H1 (cell line): ENCODE measurements at regions not wholly inside any gene's neighbourhood (a gene's known extent, or its start where the extent isn't known, plus 50 kb on each side); places are given as distances from the start of the nearest gene placed in this dataset.

ENCODE experiments used
- CTCF ChIA-PET: fragments of 300-600 bp; sonication (Branson Sonifier 250); formaldehyde crosslinking; loops from one replicate; lab custom pipeline; 2021; ENCODE audit not compliant: partially characterized antibody; lab: Charles Lee
- POLR2A ChIA-PET: fragments of 300-600 bp; sonication (Branson Sonifier 250); formaldehyde crosslinking; loops from one replicate; lab custom pipeline; 2021; ENCODE audit warnings: inconsistent platforms; ENCODE audit not compliant: partially characterized antibody; lab: Charles Lee
- DNase-seq, 2 experiments: peaks; one replicate each; pipeline versions ENCODE4 v3.0.0 to v3.0.0-alpha.2; 2010 to 2022; ENCODE audit warnings: low spot score in 2 of 2, low read depth in 1 of 2, mixed read lengths in 1 of 2
- FAIRE-seq: peaks from 2 replicates; lab custom pipeline; 2011; peaks lifted over from hg19 to GRCh38; lab: Jason Lieb, UNC
- H2AFZ ChIP-seq: 2 replicates; pipeline ENCODE4 v1.8.1; 2012; ENCODE audit warnings: low read length, inconsistent platforms
- H2AK5ac ChIP-seq: 2 replicates; pipeline ENCODE4 v1.6.1; 2013; ENCODE audit warnings: low read depth, low read length
- H2BK120ac ChIP-seq: replicated peaks from 2 replicates; pipeline ENCODE3; 2013; ENCODE audit warnings: low read depth, low read length, inconsistent platforms
- H2BK12ac ChIP-seq: 2 replicates; pipeline ENCODE4 v1.6.1; 2013; ENCODE audit warnings: low read depth, low read length
- H2BK15ac ChIP-seq: 2 replicates; pipeline ENCODE4 v1.6.1; 2013; ENCODE audit warnings: low read length
- H2BK20ac ChIP-seq: 2 replicates; pipeline ENCODE4 v1.6.1; 2013; ENCODE audit warnings: low read length
- H2BK5ac ChIP-seq: 2 replicates; pipeline ENCODE4 v1.6.1; 2013; ENCODE audit warnings: low read depth, low read length
- H3K14ac ChIP-seq: 2 replicates; pipeline ENCODE4 v1.6.1; 2013; ENCODE audit warnings: inconsistent platforms; ENCODE audit not compliant: insufficient read length
- H3K18ac ChIP-seq: 2 replicates; pipeline ENCODE4 v1.6.1; 2013; ENCODE audit warnings: low read length; ENCODE audit errors: extremely low read depth
- H3K23ac ChIP-seq: 2 replicates; pipeline ENCODE4 v1.6.1; 2013; ENCODE audit warnings: inconsistent platforms; ENCODE audit not compliant: insufficient read length
- H3K23me2 ChIP-seq: 2 replicates; pipeline ENCODE4 v1.6.1; 2013; ENCODE audit warnings: low read depth, low read length
- H3K27ac ChIP-seq: 2 replicates; pipeline ENCODE4 v1.6.1; 2011; ENCODE audit warnings: low read depth, low read length, inconsistent platforms
- H3K27me3 ChIP-seq, 4 experiments: replicated peaks in 1 of 4; 1 replicate in 1 of 4; 2 replicates in 3 of 4; pipeline versions ENCODE4 v1.6.1 to v1.8.1; 2011 to 2013; ENCODE audit warnings: low read length in 3 of 4, mild to moderate bottlenecking in 3 of 4, inconsistent platforms in 2 of 4, mixed read lengths in 2 of 4, moderate library complexity in 1 of 4; ENCODE audit not compliant: control insufficient read depth in 3 of 4, insufficient read depth in 3 of 4; ENCODE audit errors: extremely low read depth in 1 of 4
- H3K36me3 ChIP-seq, 4 experiments: 2 replicates each; pipeline versions ENCODE4 v1.6.1 to v1.8.1; 2011 to 2013; ENCODE audit warnings: mild to moderate bottlenecking in 4 of 4, low read length in 3 of 4, moderate library complexity in 2 of 4, control low read depth in 1 of 4, inconsistent platforms in 1 of 4; ENCODE audit not compliant: insufficient read depth in 4 of 4, control insufficient read depth in 2 of 4
- H3K4ac ChIP-seq: replicated peaks from 2 replicates; pipeline ENCODE3; 2013; ENCODE audit warnings: low read length, low read depth, mixed read lengths, inconsistent platforms; ENCODE audit not compliant: insufficient read length
- H3K4me1 ChIP-seq, 4 experiments: replicated peaks in 1 of 4; 1 replicate in 1 of 4; 2 replicates in 3 of 4; pipeline versions ENCODE4 v1.6.1 to v1.8.1; 2011 to 2013; ENCODE audit warnings: low read length in 3 of 4, inconsistent platforms in 2 of 4, mixed read lengths in 1 of 4; ENCODE audit not compliant: insufficient read depth in 4 of 4, control insufficient read depth in 3 of 4
- H3K4me2 ChIP-seq, 2 experiments: 2 replicates each; pipeline versions ENCODE4 v1.6.1 to v1.8.1; 2011 to 2013; ENCODE audit warnings: low read depth in 2 of 2, low read length in 2 of 2, control low read depth in 1 of 2, inconsistent platforms in 1 of 2, mild to moderate bottlenecking in 1 of 2; ENCODE audit not compliant: insufficient read depth in 1 of 2
- H3K4me3 ChIP-seq, 4 experiments: fragments of 200-600, 300-600 bp in 1 of 4; sonication (generic), shearing (Covaris generic), sonication (Bioruptor Twin) in 1 of 4; 2 replicates each; pipeline versions ENCODE4 v1.5.1 to v1.8.1; 2011 to 2016; ENCODE audit warnings: low read length in 4 of 4, low read depth in 3 of 4, control low read depth in 2 of 4, inconsistent platforms in 2 of 4, mild to moderate bottlenecking in 2 of 4, mixed read lengths in 1 of 4, moderate library complexity in 1 of 4; ENCODE audit not compliant: insufficient read depth in 2 of 4; ENCODE audit errors: extremely low read depth in 1 of 4
- H3K56ac ChIP-seq: replicated peaks from 2 replicates; pipeline ENCODE3; 2013; ENCODE audit warnings: low read depth, mild to moderate bottlenecking, mixed read lengths, low read length, inconsistent platforms; ENCODE audit not compliant: insufficient read length
- H3K79me1 ChIP-seq: 2 replicates; pipeline ENCODE4 v1.6.1; 2013; ENCODE audit warnings: low read depth, low read length, control low read depth
- H3K79me2 ChIP-seq, 2 experiments: 2 replicates each; pipeline versions ENCODE4 v1.6.1 to v1.8.1; 2012 to 2013; ENCODE audit warnings: low read length in 2 of 2, mild to moderate bottlenecking in 2 of 2, inconsistent platforms in 1 of 2; ENCODE audit not compliant: insufficient read depth in 2 of 2, control insufficient read depth in 1 of 2
- H3K9ac ChIP-seq, 4 experiments: replicated peaks in 1 of 4; 1 replicate in 1 of 4; 2 replicates in 3 of 4; pipeline versions ENCODE4 v1.6.1 to v1.8.1; 2011 to 2013; ENCODE audit warnings: low read depth in 3 of 4, low read length in 3 of 4, control low read depth in 2 of 4, mild to moderate bottlenecking in 2 of 4, moderate library complexity in 2 of 4, inconsistent platforms in 1 of 4; ENCODE audit errors: extremely low read depth in 1 of 4
- H3K9me3 ChIP-seq, 2 experiments: 2 replicates each; pipeline versions ENCODE4 v1.6.1 to v1.8.1; 2012 to 2013; ENCODE audit warnings: mild to moderate bottlenecking in 2 of 2, moderate library complexity in 2 of 2, control low read depth in 1 of 2, inconsistent platforms in 1 of 2, low read depth in 1 of 2, low read length in 1 of 2, mixed read lengths in 1 of 2; ENCODE audit not compliant: insufficient read depth in 2 of 2
- H4K20me1 ChIP-seq, 2 experiments: replicated peaks in 1 of 2; 2 replicates each; pipeline versions ENCODE3 to v1.8.1; 2011 to 2013; ENCODE audit warnings: inconsistent platforms in 2 of 2, low read length in 2 of 2, mild to moderate bottlenecking in 1 of 2; ENCODE audit not compliant: insufficient read depth in 2 of 2, control insufficient read depth in 1 of 2
- H4K5ac ChIP-seq: 2 replicates; pipeline ENCODE4 v1.6.1; 2013; ENCODE audit warnings: low read length, low read depth, mixed read lengths, inconsistent platforms; ENCODE audit not compliant: insufficient read length
- H4K8ac ChIP-seq: 2 replicates; pipeline ENCODE4 v1.8.0; 2013; ENCODE audit warnings: mild to moderate bottlenecking, moderate library complexity, low read length, inconsistent platforms; ENCODE audit not compliant: insufficient read depth; ENCODE audit errors: extremely low read depth
- H4K91ac ChIP-seq: replicated peaks from 2 replicates; pipeline ENCODE3; 2013; ENCODE audit warnings: low read length, mixed read lengths, inconsistent platforms; ENCODE audit not compliant: insufficient read length
- CTCF ChIP-seq, 3 experiments: IDR thresholded peaks; 1 replicate in 2 of 3; 2 replicates in 1 of 3; pipeline versions ENCODE4 v1.5.1 to v1.6.1; 2011; ENCODE audit warnings: low read length in 3 of 3, mild to moderate bottlenecking in 3 of 3, inconsistent platforms in 2 of 3, low read depth in 1 of 3, moderate library complexity in 1 of 3; ENCODE audit not compliant: insufficient read depth in 1 of 3; ENCODE audit errors: control extremely low read depth in 1 of 3
- JUND ChIP-seq: IDR thresholded peaks from 2 replicates; pipeline ENCODE4 v1.6.1; 2011; ENCODE audit warnings: mild to moderate bottlenecking, improper control_type of control experiment, low read length
- KDM1A ChIP-seq: fragments of 200-600, 300-600 bp; sonication (generic); IDR thresholded peaks from 2 replicates; pipeline ENCODE4 v1.7.1; 2016; ENCODE audit warnings: mild to moderate bottlenecking, low read length, borderline replicate concordance
- KDM5A ChIP-seq: fragments of 200-600 bp; IDR thresholded peaks from 2 replicates; pipeline ENCODE4 v1.7.1; 2012; ENCODE audit warnings: mild to moderate bottlenecking, low read length, inconsistent platforms, mixed read lengths
- USF2 ChIP-seq: IDR thresholded peaks from 2 replicates; pipeline ENCODE4 v1.6.1; 2011; ENCODE audit warnings: low read length, improper control_type of control experiment
- WGBS, 2 experiments: shearing (Covaris generic) in 1 of 2; methylation state at CpG; one replicate each; pipeline versions ENCODE4 v1.1.6 to v1.1.7; 2013 to 2015; ENCODE audit warnings: low lambda C conversion rate in 2 of 2, mixed read lengths in 2 of 2, inconsistent platforms in 1 of 2, low coverage in 1 of 2, missing lambda C conversion rate in 1 of 2; ENCODE audit not compliant: insufficient replicate concordance in 2 of 2, insufficient coverage in 1 of 2, insufficient read length in 1 of 2; ENCODE audit errors: extremely low coverage in 1 of 2, missing lambda C conversion rate in 1 of 2; 5-methylcytosine and 5-hydroxymethylcytosine counted together

GRCh38 chr2:160813506-160813858 lies 319.9 kb upstream of the RBMS1 start:
- Histone ChIP-seq H2BK5ac (no peak overlapping the region), H3K56ac (no peak overlapping the region), H3K23me2 (no peaks in the 10 kb centered on the region), H3K4ac (no peak overlapping the region), H3K79me1 (no peaks in the 10 kb centered on the region), H3K4me1 (no peaks in the 10 kb centered on the region)
- CTCF ChIA-PET = no interaction called here
- TF ChIP-seq KDM1A (no peak), JUND (no peak), KDM5A (no peak), CTCF (IDR thresholded peaks at IDR 0.05; ENCODE audit: control extremely low read depth in 1 of 3, insufficient read depth in 1 of 3, low read depth in 1 of 3, low read length in 3 of 3) (no peak), USF2 (no peak)
- TF ChIP-seq, all 59 proteins: peak for 0
- Histone ChIP-seq H3K9me3 (no peaks in the 10 kb centered on the region), H3K14ac (no peak overlapping the region), H3K79me2 (no peaks in the 10 kb centered on the region), H2BK120ac (no peak overlapping the region), H4K20me1 (no peaks in the 10 kb centered on the region), H3K18ac (no peak overlapping the region), H3K9ac (no peak overlapping the region), H3K4me2 (no peak overlapping the region), H4K91ac (no peak overlapping the region), H2AFZ (peak overlapping the region; percentile 42; the same call in 1 of the 2 replicates), H2AK5ac (no peak overlapping the region), H3K23ac (no peak overlapping the region), H4K8ac (no peak overlapping the region), H3K4me3 (no peak overlapping the region), H3K36me3 (no peaks in the 10 kb centered on the region), H3K27ac (no peak overlapping the region), H3K27me3 (no peaks in the 10 kb centered on the region), H2BK20ac (no peak overlapping the region), H2BK15ac (no peak overlapping the region), H2BK12ac (no peak overlapping the region), H4K5ac (no peak overlapping the region)
- FAIRE-seq (no peak), DNase-seq (no peak)
- 95% methylated on average over 5 of the region's 5 CpGs; no CpG with 5 or more reads in 1 of the 2 experiments for WGBS, 2 experiments
- POLR2A ChIA-PET = no interaction called here
